ENCODE measurements at regions not wholly inside any gene's neighbourhood (a gene's known extent, or its start where the extent isn't known, plus 50 kb on each side); places are given as distances from the start of the nearest gene placed in this dataset.

- intact Hi-C loops (cut with DNase I; ENCODE audit: low total_unique reads): no loop called here
Measured at GRCh38 chr2:122368576-122369243, 613.3 kb downstream of the TSN start.

GRCh38 chr2:122378521-122378920 is 623.1 kb downstream of the TSN start:
- TF ChIP-seq CTCF (IDR thresholded peaks at IDR 0.05): no peak
- no peak overlapping the region for H3K4me3 ChIP-seq
- H3K4me1 ChIP-seq: no peaks in the 10 kb centered on the region
- no peaks in the 10 kb centered on the region for H3K27me3 ChIP-seq
- no peaks in the 10 kb centered on the region for H3K9me3 ChIP-seq
- no peak for DNase-seq
- H3K27ac ChIP-seq: no peak overlapping the region
- no peaks in the 10 kb centered on the region for H3K36me3 ChIP-seq
- intact Hi-C loops (cut with DNase I; ENCODE audit: low total_unique reads): no loop called here

More at GRCh38 chr2:122368576-122369243, 613.3 kb downstream of the TSN start:
- no peak for DNase-seq
- no peak for TF ChIP-seq CTCF (IDR thresholded peaks at IDR 0.05)
- H3K27ac ChIP-seq: no peak overlapping the region
- H3K27me3 ChIP-seq: no peaks in the 10 kb centered on the region
- no peaks in the 10 kb centered on the region for H3K36me3 ChIP-seq
- peaks cover 0 to 3% (median 0%) of the 10 kb centered on the region in 4 donors for H3K4me1 ChIP-seq
- no peak overlapping the region for H3K4me3 ChIP-seq
- H3K9me3 ChIP-seq: no peaks in the 10 kb centered on the region

GRCh38 chr2:122384768-122385333 is 629.4 kb downstream of the TSN start:
- intact Hi-C loops (cut with DNase I; ENCODE audit: low total_unique reads): no loop called here
- Histone ChIP-seq H3K4me3 (no peak overlapping the region), H3K36me3 (no peaks in the 10 kb centered on the region), H3K27ac (no peak overlapping the region), H3K9me3 (peaks cover 0 to 8% (median 0%) of the 10 kb centered on the region in 3 donors), H3K27me3 (no peaks in the 10 kb centered on the region), H3K4me1 (no peaks in the 10 kb centered on the region)
- DNase-seq: no peak
- TF ChIP-seq CTCF (IDR thresholded peaks at IDR 0.05): no peak

GRCh38 chr2:122388208-122388607 is 632.8 kb downstream of the TSN start:
- peaks cover 0 to 8% (median 0%) of the 10 kb centered on the region in 3 donors for H3K9me3 ChIP-seq
- DNase-seq: no peak
- H3K27ac ChIP-seq: no peak overlapping the region
- intact Hi-C loops (cut with DNase I; ENCODE audit: low total_unique reads): no loop called here
- no peaks in the 10 kb centered on the region for H3K27me3 ChIP-seq
- no peak overlapping the region for H3K4me3 ChIP-seq
- H3K4me1 ChIP-seq: no peaks in the 10 kb centered on the region
- H3K36me3 ChIP-seq: no peaks in the 10 kb centered on the region
- TF ChIP-seq CTCF (IDR thresholded peaks at IDR 0.05): no peak

- no peaks in the 10 kb centered on the region for H3K4me1 ChIP-seq
- peaks cover 0 to 8% (median 0%) of the 10 kb centered on the region in 3 donors for H3K9me3 ChIP-seq
- H3K4me3 ChIP-seq: no peak overlapping the region
- TF ChIP-seq CTCF (IDR thresholded peaks at IDR 0.05): no peak
- no peak for DNase-seq
- no peak overlapping the region for H3K27ac ChIP-seq
- intact Hi-C loops (cut with DNase I; ENCODE audit: low total_unique reads): no loop called here
- H3K27me3 ChIP-seq: no peaks in the 10 kb centered on the region
- no peaks in the 10 kb centered on the region for H3K36me3 ChIP-seq
Measured at GRCh38 chr2:122389694-122390093, 634.2 kb downstream of the TSN start.
